OCI-LY3 (cell line): ENCODE measurements at regions not wholly inside any gene's neighbourhood (a gene's known extent, or its start where the extent isn't known, plus 50 kb on each side); places are given as distances from the start of the nearest gene placed in this dataset.

ENCODE experiments used
- H2AFZ ChIP-seq: fragments of 200-600, 300-600 bp; shearing (Covaris generic); 2 replicates; pipeline ENCODE4 v1.6.0; 2014; ENCODE audit warnings: antibody characterized with exemption, low read depth, low read length
- H3K27ac ChIP-seq: fragments of 200-600, 300-600 bp; sonication (generic); 2 replicates; pipeline ENCODE4 v1.5.1; 2014; ENCODE audit warnings: mild to moderate bottlenecking, low read length, moderate library complexity, mixed read lengths
- H3K27me3 ChIP-seq: fragments of 200-600, 300-600 bp; sonication (generic); 2 replicates; pipeline ENCODE4 v1.6.1; 2014; ENCODE audit warnings: low read depth, low read length, mixed read lengths
- H3K36me3 ChIP-seq: fragments of 200-600, 300-600 bp; sonication (generic); replicated peaks from 2 replicates; pipeline ENCODE3; 2014; ENCODE audit warnings: low read depth, low read length, mixed read lengths
- H3K4me1 ChIP-seq: fragments of 300-600, 200-600 bp; sonication (generic); 2 replicates; pipeline ENCODE4 v1.6.1; 2014; ENCODE audit warnings: low read length, mixed read lengths
- H3K4me2 ChIP-seq: fragments of 200-600, 300-600 bp; sonication (generic); 2 replicates; pipeline ENCODE4 v1.6.1; 2014; ENCODE audit warnings: low read length, mixed read lengths
- H3K4me3 ChIP-seq: fragments of 300-600, 200-600 bp; sonication (generic); 2 replicates; pipeline ENCODE4 v1.5.1; 2014; ENCODE audit warnings: antibody characterized with exemption, mild to moderate bottlenecking, low read length, moderate library complexity
- H3K79me2 ChIP-seq: fragments of 300-600, 200-600 bp; shearing (Covaris generic); 2 replicates; pipeline ENCODE4 v1.6.1; 2014; ENCODE audit warnings: mild to moderate bottlenecking, low read length, mixed read lengths
- H3K9ac ChIP-seq: fragments of 300-600, 200-600 bp; shearing (Covaris generic); 2 replicates; pipeline ENCODE4 v1.6.0; 2014; ENCODE audit warnings: mild to moderate bottlenecking, low read length, moderate library complexity
- H3K9me3 ChIP-seq: fragments of 200-600, 300-600 bp; shearing (Covaris generic); 2 replicates; pipeline ENCODE4 v1.6.1; 2014; ENCODE audit warnings: low read length, mixed read lengths; ENCODE audit not compliant: insufficient read depth
- H4K20me1 ChIP-seq: fragments of 200-600, 300-600 bp; sonication (generic); 2 replicates; pipeline ENCODE4 v1.6.1; 2016; ENCODE audit warnings: low read length, mixed read lengths; ENCODE audit not compliant: insufficient read depth
- EZH2phosphoT487 ChIP-seq: fragments of 200-600 bp; shearing (Covaris generic); IDR thresholded peaks from 2 replicates; pipeline ENCODE4 v1.6.1; 2018; ENCODE audit warnings: antibody characterized with exemption, mixed run types, low read depth
- TF ChIP-seq, protein P1 (sequence below): fragments of 200-600, 300-600 bp; sonication (generic); IDR thresholded peaks from 2 replicates; pipeline ENCODE4 v1.5.1; 2014; ENCODE audit warnings: antibody characterized with exemption, low read length, low read depth

DNA sequence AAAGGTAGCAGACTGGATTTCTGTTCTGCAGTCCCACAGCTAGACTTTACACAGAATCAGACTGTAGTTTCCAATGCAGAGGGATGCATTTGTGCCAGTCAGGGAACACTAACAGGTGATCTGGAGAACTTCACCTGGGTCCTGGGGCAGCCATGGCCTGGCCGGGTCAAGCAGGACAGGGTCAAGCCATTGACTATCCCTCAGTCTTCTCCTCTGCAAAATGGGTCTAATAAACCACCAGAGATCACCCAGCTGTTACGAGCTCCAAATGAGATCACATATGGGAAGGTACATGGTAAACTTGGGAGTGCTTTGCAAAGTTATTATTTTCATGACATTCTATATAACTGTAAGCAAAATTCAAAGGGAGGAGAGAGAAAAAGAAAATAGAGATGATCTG is 294.1 kb downstream of the CDCA7 start:
- Histone ChIP-seq H3K4me2 (no peak overlapping the region), H3K27ac (no peak overlapping the region), H4K20me1 (no peaks in the 10 kb centered on the region)

DNA sequence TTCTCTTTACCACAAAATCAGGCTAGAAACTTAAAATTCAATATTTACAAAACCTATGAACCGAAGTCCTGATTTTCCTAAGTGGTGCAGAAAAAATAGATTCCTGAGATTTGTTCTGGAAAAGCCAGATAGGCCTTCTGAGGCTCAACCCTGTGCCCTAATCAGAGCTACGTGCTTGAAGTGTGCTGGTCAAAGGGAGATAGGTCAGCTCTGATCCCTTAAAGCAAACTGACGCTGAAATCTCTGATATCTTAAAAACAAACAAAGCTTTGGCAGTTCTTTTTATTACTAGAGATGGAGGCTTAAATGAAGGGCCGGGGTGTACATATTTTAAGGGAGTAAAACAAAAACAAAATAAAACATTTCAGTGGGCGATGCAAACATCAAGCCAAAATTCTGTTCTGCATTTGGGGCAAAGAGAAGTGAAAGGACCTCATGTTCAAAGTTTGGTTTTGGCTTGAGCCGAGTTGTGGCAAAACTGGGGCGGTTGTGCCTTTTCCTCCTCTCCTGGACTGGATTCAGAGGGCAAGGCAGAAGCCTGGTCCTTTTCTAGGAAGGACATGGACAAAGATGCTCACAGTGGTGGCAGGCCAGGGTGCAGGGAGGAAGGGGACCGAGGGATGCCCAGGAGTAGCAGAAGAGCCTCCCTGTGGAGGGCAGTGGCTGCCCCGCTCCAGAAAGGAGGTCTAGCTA is 295.0 kb downstream of the CDCA7 start:
- Histone ChIP-seq H3K27me3 (no peaks in the 10 kb centered on the region), H3K4me3 (no peak overlapping the region), H3K79me2 (no peaks in the 10 kb centered on the region), H3K4me1 (peaks cover 5% of the 10 kb centered on the region), H3K9ac (no peak overlapping the region), H4K20me1 (no peaks in the 10 kb centered on the region), H2AFZ (no peak overlapping the region), H3K36me3 (no peaks in the 10 kb centered on the region), H3K4me2 (no peak overlapping the region), H3K9me3 (no peaks in the 10 kb centered on the region), H3K27ac (no peak overlapping the region)
- no peak for TF ChIP-seq EZH2phosphoT487
- TF ChIP-seq, protein P1, sequence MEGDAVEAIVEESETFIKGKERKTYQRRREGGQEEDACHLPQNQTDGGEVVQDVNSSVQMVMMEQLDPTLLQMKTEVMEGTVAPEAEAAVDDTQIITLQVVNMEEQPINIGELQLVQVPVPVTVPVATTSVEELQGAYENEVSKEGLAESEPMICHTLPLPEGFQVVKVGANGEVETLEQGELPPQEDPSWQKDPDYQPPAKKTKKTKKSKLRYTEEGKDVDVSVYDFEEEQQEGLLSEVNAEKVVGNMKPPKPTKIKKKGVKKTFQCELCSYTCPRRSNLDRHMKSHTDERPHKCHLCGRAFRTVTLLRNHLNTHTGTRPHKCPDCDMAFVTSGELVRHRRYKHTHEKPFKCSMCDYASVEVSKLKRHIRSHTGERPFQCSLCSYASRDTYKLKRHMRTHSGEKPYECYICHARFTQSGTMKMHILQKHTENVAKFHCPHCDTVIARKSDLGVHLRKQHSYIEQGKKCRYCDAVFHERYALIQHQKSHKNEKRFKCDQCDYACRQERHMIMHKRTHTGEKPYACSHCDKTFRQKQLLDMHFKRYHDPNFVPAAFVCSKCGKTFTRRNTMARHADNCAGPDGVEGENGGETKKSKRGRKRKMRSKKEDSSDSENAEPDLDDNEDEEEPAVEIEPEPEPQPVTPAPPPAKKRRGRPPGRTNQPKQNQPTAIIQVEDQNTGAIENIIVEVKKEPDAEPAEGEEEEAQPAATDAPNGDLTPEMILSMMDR: no peak

More for the DNA sequence above, 294.1 kb downstream of the CDCA7 start:
- Histone ChIP-seq H3K9ac (no peak overlapping the region), H3K4me1 (peaks cover 5% of the 10 kb centered on the region), H2AFZ (no peak overlapping the region), H3K9me3 (no peaks in the 10 kb centered on the region), H3K4me3 (no peak overlapping the region), H3K27me3 (no peaks in the 10 kb centered on the region), H3K79me2 (no peaks in the 10 kb centered on the region), H3K36me3 (no peaks in the 10 kb centered on the region)
- TF ChIP-seq, protein P1: no peak
- no peak for TF ChIP-seq EZH2phosphoT487

DNA sequence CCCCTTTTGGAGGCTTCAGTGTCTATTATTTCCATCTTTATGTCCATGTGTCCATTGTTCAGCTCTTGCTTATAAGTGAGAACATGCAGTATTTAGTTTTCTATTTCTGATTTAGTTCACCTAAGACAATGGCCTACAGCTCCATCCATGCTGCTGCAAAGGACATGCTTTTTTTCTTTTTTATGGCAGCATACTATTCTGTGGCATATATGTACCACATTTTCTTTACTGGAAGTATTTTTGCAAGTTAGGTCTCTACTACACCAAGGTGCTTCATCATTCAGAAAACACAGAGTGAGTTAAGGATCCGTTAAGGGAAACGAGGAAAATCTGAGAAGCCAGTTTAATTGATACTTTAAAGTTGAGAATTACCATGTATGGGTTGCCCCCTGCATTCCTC is 297.2 kb downstream of the CDCA7 start:
- Histone ChIP-seq H3K4me1 (peaks cover 5% of the 10 kb centered on the region), H3K4me2 (no peak overlapping the region), H3K36me3 (no peaks in the 10 kb centered on the region), H3K79me2 (no peaks in the 10 kb centered on the region), H3K27ac (no peak overlapping the region), H4K20me1 (no peaks in the 10 kb centered on the region), H2AFZ (no peak overlapping the region), H3K4me3 (no peak overlapping the region), H3K9ac (no peak overlapping the region), H3K9me3 (no peaks in the 10 kb centered on the region), H3K27me3 (no peaks in the 10 kb centered on the region)
- no peak for TF ChIP-seq EZH2phosphoT487

DNA sequence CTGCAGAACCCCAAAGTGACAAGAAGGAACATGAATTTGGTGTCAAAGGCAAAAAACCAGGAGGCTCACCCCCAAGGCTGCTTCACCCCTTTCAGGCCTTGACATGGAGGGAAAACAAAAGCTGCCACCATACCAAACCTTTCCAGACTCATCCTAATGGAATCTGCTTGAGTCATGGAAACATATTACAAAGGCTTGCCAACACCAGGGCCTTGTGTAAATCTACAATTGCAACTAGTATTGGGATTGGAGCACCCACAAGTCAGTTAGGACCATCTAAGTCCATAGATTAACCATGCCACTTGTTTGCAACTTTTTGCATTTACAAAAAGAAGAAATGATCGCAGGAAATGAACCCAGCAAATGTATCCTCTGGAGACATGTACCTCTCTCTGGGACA is 297.6 kb downstream of the CDCA7 start:
- Histone ChIP-seq H3K79me2 (no peaks in the 10 kb centered on the region), H3K4me1 (peaks cover 5% of the 10 kb centered on the region), H3K4me2 (no peak overlapping the region), H3K36me3 (no peaks in the 10 kb centered on the region), H3K9ac (no peak overlapping the region), H2AFZ (no peak overlapping the region), H4K20me1 (no peaks in the 10 kb centered on the region), H3K27ac (no peak overlapping the region), H3K4me3 (no peak overlapping the region), H3K27me3 (no peaks in the 10 kb centered on the region), H3K9me3 (no peaks in the 10 kb centered on the region)
- TF ChIP-seq, protein P1: no peak
- TF ChIP-seq EZH2phosphoT487: no peak
